ENCODE measurements at regions not wholly inside any gene's neighbourhood (a gene's known extent, or its start where the extent isn't known, plus 50 kb on each side); places are given as distances from the start of the nearest gene placed in this dataset.

- peaks cover 2% of the 10 kb centered on the region for H3K27me3 Mint-ChIP-seq (ENCODE audit: unreplicated experiment)
- no peaks in the 10 kb centered on the region for H3K4me1 Mint-ChIP-seq (ENCODE audit: low read depth, unreplicated experiment)
- no peaks in the 10 kb centered on the region for H3K36me3 Mint-ChIP-seq (ENCODE audit: unreplicated experiment)
- no peak for DNase-seq
- H3K9me3 Mint-ChIP-seq (ENCODE audit: unreplicated experiment): no peaks in the 10 kb centered on the region
- no peak overlapping the region for H3K27ac Mint-ChIP-seq (ENCODE audit: unreplicated experiment)
- TF ChIP-seq, protein P1, sequence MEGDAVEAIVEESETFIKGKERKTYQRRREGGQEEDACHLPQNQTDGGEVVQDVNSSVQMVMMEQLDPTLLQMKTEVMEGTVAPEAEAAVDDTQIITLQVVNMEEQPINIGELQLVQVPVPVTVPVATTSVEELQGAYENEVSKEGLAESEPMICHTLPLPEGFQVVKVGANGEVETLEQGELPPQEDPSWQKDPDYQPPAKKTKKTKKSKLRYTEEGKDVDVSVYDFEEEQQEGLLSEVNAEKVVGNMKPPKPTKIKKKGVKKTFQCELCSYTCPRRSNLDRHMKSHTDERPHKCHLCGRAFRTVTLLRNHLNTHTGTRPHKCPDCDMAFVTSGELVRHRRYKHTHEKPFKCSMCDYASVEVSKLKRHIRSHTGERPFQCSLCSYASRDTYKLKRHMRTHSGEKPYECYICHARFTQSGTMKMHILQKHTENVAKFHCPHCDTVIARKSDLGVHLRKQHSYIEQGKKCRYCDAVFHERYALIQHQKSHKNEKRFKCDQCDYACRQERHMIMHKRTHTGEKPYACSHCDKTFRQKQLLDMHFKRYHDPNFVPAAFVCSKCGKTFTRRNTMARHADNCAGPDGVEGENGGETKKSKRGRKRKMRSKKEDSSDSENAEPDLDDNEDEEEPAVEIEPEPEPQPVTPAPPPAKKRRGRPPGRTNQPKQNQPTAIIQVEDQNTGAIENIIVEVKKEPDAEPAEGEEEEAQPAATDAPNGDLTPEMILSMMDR (IDR thresholded peaks at IDR 0.05; ENCODE audit: partially characterized antibody, unreplicated experiment): no peak
- H3K4me3 Mint-ChIP-seq (ENCODE audit: unreplicated experiment): no peak overlapping the region
These were observed 244.8 kb upstream of the MPDZ start for GRCh38 chr9:13524245-13524644.

DNA sequence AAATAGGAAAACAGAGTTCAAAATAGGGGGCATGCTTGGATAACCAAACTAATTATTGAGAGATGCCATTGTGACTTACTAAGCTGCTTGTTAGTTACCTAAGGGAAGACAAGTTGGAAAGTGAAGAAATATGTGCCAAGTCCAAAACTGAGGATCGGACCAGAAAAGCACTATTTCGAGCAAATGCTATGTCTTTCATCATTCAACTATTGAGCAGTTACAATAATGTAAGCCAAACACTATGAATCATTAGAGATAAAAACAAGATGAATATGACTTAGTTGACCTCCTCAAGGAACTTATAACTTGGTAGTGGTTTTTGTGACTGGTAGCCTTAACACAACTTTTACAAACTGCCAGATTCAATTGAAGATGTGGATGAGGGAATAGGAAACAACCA, 240.6 kb upstream of the MPDZ start:
- H3K4me1 Mint-ChIP-seq (ENCODE audit: low read depth, unreplicated experiment): no peaks in the 10 kb centered on the region
- no peak for DNase-seq
- H3K27me3 Mint-ChIP-seq (ENCODE audit: unreplicated experiment): peaks cover 2% of the 10 kb centered on the region
- H3K36me3 Mint-ChIP-seq (ENCODE audit: unreplicated experiment): no peaks in the 10 kb centered on the region
- TF ChIP-seq, protein P1 (IDR thresholded peaks at IDR 0.05; ENCODE audit: partially characterized antibody, unreplicated experiment): no peak
- no peak overlapping the region for H3K27ac Mint-ChIP-seq (ENCODE audit: unreplicated experiment)
- H3K9me3 Mint-ChIP-seq (ENCODE audit: unreplicated experiment): no peaks in the 10 kb centered on the region
- no peak overlapping the region for H3K4me3 Mint-ChIP-seq (ENCODE audit: unreplicated experiment)

DNA sequence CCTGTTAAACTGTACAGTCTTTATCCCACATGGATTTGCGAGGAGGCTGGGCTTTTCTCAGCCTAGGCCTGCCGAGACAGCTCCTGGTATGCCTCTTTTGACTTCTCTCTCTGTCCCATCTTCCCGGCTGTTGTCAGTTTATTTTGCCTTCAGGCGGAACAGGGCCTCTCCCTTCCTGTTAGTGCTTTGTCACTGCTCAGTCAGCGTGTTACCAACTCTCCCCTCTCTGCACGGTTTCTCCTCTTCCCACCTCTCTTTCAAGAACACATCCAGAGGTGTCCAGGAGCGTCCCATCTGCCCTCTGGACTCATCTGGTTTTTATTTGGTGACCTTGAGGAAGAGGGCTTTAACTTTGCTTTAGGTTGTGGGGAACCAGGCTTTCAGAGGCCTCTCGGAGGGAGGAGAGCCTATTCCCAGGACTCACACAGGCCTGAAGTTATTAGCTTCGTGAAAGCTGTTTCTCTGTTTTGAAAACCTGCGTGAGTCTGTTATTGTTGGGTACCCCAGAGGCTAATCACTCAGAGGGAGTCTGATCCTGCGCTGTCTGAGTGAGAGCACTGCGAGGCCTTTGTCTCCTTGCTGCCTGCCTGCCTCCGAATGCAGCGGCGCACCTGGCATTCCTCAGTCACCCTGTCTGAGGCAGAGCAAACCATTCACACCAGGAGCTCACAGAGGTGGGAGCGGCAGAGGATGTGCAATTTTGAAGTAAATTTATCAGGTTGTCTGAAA, 234.4 kb upstream of the MPDZ start:
- TF ChIP-seq, protein P1 (IDR thresholded peaks at IDR 0.05; ENCODE audit: partially characterized antibody, unreplicated experiment): no peak
- Mint-ChIP-seq H3K4me1 (ENCODE audit: low read depth, unreplicated experiment) (peaks cover 14% of the 10 kb centered on the region), H3K36me3 (ENCODE audit: unreplicated experiment) (no peaks in the 10 kb centered on the region), H3K27ac (ENCODE audit: unreplicated experiment) (peak overlapping the region; percentile 39), H3K27me3 (ENCODE audit: unreplicated experiment) (no peaks in the 10 kb centered on the region), H3K4me3 (ENCODE audit: unreplicated experiment) (no peak overlapping the region), H3K9me3 (ENCODE audit: unreplicated experiment) (no peaks in the 10 kb centered on the region)
- no peak for DNase-seq

DNA sequence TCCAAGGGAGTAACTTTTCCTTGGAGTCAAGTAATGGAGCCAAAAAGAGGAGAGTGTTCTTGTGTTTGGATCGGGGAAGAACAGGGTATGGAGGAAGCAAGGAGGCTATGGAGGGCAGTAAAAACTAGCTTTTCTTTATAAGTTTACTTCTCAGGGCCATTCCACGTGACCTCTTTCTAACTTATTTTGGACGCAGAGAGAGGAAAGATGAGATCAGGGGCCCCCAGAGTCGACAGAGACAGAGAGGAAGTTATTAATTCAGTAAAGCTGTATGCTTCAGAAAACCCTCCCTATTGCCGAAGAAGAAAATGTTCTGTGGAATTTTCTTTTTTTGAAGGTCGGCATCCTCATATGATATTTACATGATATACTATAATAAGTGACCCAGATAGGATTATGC, 233.8 kb upstream of the MPDZ start:
- no peak overlapping the region for H3K4me3 Mint-ChIP-seq (ENCODE audit: unreplicated experiment)
- H3K27ac Mint-ChIP-seq (ENCODE audit: unreplicated experiment): no peak overlapping the region
- no peaks in the 10 kb centered on the region for H3K36me3 Mint-ChIP-seq (ENCODE audit: unreplicated experiment)
- no peaks in the 10 kb centered on the region for H3K9me3 Mint-ChIP-seq (ENCODE audit: unreplicated experiment)
- H3K27me3 Mint-ChIP-seq (ENCODE audit: unreplicated experiment): no peaks in the 10 kb centered on the region
- peaks cover 14% of the 10 kb centered on the region for H3K4me1 Mint-ChIP-seq (ENCODE audit: low read depth, unreplicated experiment)
- DNase-seq: no peak
- TF ChIP-seq, protein P1 (IDR thresholded peaks at IDR 0.05; ENCODE audit: partially characterized antibody, unreplicated experiment): no peak

GRCh38 chr9:13508681-13509080, 229.2 kb upstream of the MPDZ start:
- Mint-ChIP-seq H3K36me3 (ENCODE audit: unreplicated experiment) (no peaks in the 10 kb centered on the region), H3K4me1 (ENCODE audit: low read depth, unreplicated experiment) (peaks cover 11% of the 10 kb centered on the region), H3K4me3 (ENCODE audit: unreplicated experiment) (no peak overlapping the region), H3K27me3 (ENCODE audit: unreplicated experiment) (no peaks in the 10 kb centered on the region), H3K9me3 (ENCODE audit: unreplicated experiment) (no peaks in the 10 kb centered on the region), H3K27ac (ENCODE audit: unreplicated experiment) (no peak overlapping the region)
- TF ChIP-seq, protein P1 (IDR thresholded peaks at IDR 0.05; ENCODE audit: partially characterized antibody, unreplicated experiment): no peak
- no peak for DNase-seq
